Adipocyte (in vitro differentiated cells): ENCODE measurements at regions not wholly inside any gene's neighbourhood (a gene's known extent, or its start where the extent isn't known, plus 50 kb on each side); places are given as distances from the start of the nearest gene placed in this dataset.

Experiments
- DNase-seq: peaks from one replicate; pipeline ENCODE4 v3.0.0-alpha.2; 2015; ENCODE audit warnings: low read depth
- H3K27me3 ChIP-seq: replicated peaks from 2 replicates; pipeline ENCODE4 v1.7.0; 2013; ENCODE audit warnings: mild to moderate bottlenecking, low read length, moderate library complexity; ENCODE audit not compliant: control insufficient read depth, insufficient read depth
- H3K36me3 ChIP-seq: 2 replicates; pipeline ENCODE4 v1.7.0; 2013; ENCODE audit warnings: low read length, mild to moderate bottlenecking, moderate library complexity; ENCODE audit not compliant: control insufficient read depth, insufficient read depth, severe bottlenecking
- H3K4me1 ChIP-seq: 2 replicates; pipeline ENCODE4 v1.7.0; 2013; ENCODE audit warnings: mild to moderate bottlenecking, low read length, moderate library complexity; ENCODE audit not compliant: control insufficient read depth, insufficient read depth
- H3K4me3 ChIP-seq: 2 replicates; pipeline ENCODE4 v1.7.0; 2013; ENCODE audit warnings: mild to moderate bottlenecking, low read length, moderate library complexity
- H3K9ac ChIP-seq: 2 replicates; pipeline ENCODE4 v1.7.0; 2013; ENCODE audit warnings: mild to moderate bottlenecking, low read length, moderate library complexity
- H3K9me3 ChIP-seq: 2 replicates; pipeline ENCODE4 v1.7.0; 2013; ENCODE audit warnings: mild to moderate bottlenecking, low read length, moderate library complexity; ENCODE audit not compliant: control insufficient read depth

GRCh38 chr1:212545941-212546635, 62.5 kb upstream of the ATF3 start:
- Histone ChIP-seq H3K9ac (peak overlapping the region; percentile 77), H3K4me3 (no peak overlapping the region), H3K27me3 (no peaks in the 10 kb centered on the region), H3K9me3 (no peaks in the 10 kb centered on the region), H3K36me3 (no peaks in the 10 kb centered on the region), H3K4me1 (peaks cover 14% of the 10 kb centered on the region)
- DNase-seq = peak; percentile 71

- H3K9me3 ChIP-seq = no peaks in the 10 kb centered on the region
- peaks cover 14% of the 10 kb centered on the region for H3K4me1 ChIP-seq
- no peak overlapping the region for H3K4me3 ChIP-seq
- no peaks in the 10 kb centered on the region for H3K36me3 ChIP-seq
- H3K9ac ChIP-seq = no peak overlapping the region
- H3K27me3 ChIP-seq = no peaks in the 10 kb centered on the region
- DNase-seq = no peak
Measured at GRCh38 chr1:212549503-212550017, 59.0 kb upstream of the ATF3 start.

GRCh38 chr1:212551929-212552328, 56.6 kb upstream of the ATF3 start:
- no peaks in the 10 kb centered on the region for H3K27me3 ChIP-seq
- H3K4me3 ChIP-seq = no peak overlapping the region
- peaks cover 4% of the 10 kb centered on the region for H3K4me1 ChIP-seq
- no peak for DNase-seq
- H3K9ac ChIP-seq = no peak overlapping the region
- H3K36me3 ChIP-seq = no peaks in the 10 kb centered on the region
- no peaks in the 10 kb centered on the region for H3K9me3 ChIP-seq

GRCh38 chr1:212553676-212554075, 54.9 kb upstream of the ATF3 start:
- Histone ChIP-seq H3K4me1 (peaks cover 11% of the 10 kb centered on the region), H3K27me3 (no peaks in the 10 kb centered on the region), H3K36me3 (no peaks in the 10 kb centered on the region), H3K9me3 (no peaks in the 10 kb centered on the region), H3K4me3 (no peak overlapping the region), H3K9ac (no peak overlapping the region)
- DNase-seq = no peak

- H3K27me3 ChIP-seq = no peaks in the 10 kb centered on the region
- H3K4me1 ChIP-seq = peaks cover 15% of the 10 kb centered on the region
- DNase-seq = no peak
- H3K9ac ChIP-seq = no peak overlapping the region
- H3K4me3 ChIP-seq = no peak overlapping the region
- no peaks in the 10 kb centered on the region for H3K9me3 ChIP-seq
- H3K36me3 ChIP-seq = no peaks in the 10 kb centered on the region
Measured at GRCh38 chr1:212554401-212554800, 54.2 kb upstream of the ATF3 start.

- H3K36me3 ChIP-seq = no peaks in the 10 kb centered on the region
- H3K4me3 ChIP-seq = no peak overlapping the region
- H3K9ac ChIP-seq = no peak overlapping the region
- peaks cover 11% of the 10 kb centered on the region for H3K4me1 ChIP-seq
- no peaks in the 10 kb centered on the region for H3K27me3 ChIP-seq
- no peaks in the 10 kb centered on the region for H3K9me3 ChIP-seq
- DNase-seq = no peak
Measured at GRCh38 chr1:212555426-212555825, 53.1 kb upstream of the ATF3 start.

- Histone ChIP-seq H3K4me3 (no peak overlapping the region), H3K27me3 (no peaks in the 10 kb centered on the region), H3K36me3 (no peaks in the 10 kb centered on the region), H3K9ac (no peak overlapping the region), H3K9me3 (no peaks in the 10 kb centered on the region), H3K4me1 (peaks cover 24% of the 10 kb centered on the region)
- no peak for DNase-seq
Measured at GRCh38 chr1:212556822-212557549, 51.6 kb upstream of the ATF3 start.

GRCh38 chr1:212557739-212558692, 50.5 kb upstream of the ATF3 start:
- Histone ChIP-seq H3K36me3 (no peaks in the 10 kb centered on the region), H3K4me3 (peak overlapping the region; percentile 82), H3K4me1 (peaks cover 24% of the 10 kb centered on the region), H3K9me3 (no peaks in the 10 kb centered on the region), H3K9ac (peak overlapping the region; percentile 89), H3K27me3 (no peaks in the 10 kb centered on the region)
- DNase-seq = peak; percentile 72

- H3K4me1 ChIP-seq = peaks cover 24% of the 10 kb centered on the region
- H3K9ac ChIP-seq = peak overlapping the region; percentile 89
- peak; percentile 97 for DNase-seq
- H3K27me3 ChIP-seq = no peaks in the 10 kb centered on the region
- H3K9me3 ChIP-seq = no peaks in the 10 kb centered on the region
- peak overlapping the region; percentile 82 for H3K4me3 ChIP-seq
- no peaks in the 10 kb centered on the region for H3K36me3 ChIP-seq
Measured at GRCh38 chr1:212558693-212559480, 49.7 kb upstream of the ATF3 start.
